ENCODE measurements at regions not wholly inside any gene's neighbourhood (a gene's known extent, or its start where the extent isn't known, plus 50 kb on each side); places are given as distances from the start of the nearest gene placed in this dataset.

- H3K27ac Mint-ChIP-seq (ENCODE audit: unreplicated experiment): no peak overlapping the region
- TF ChIP-seq, protein P1, sequence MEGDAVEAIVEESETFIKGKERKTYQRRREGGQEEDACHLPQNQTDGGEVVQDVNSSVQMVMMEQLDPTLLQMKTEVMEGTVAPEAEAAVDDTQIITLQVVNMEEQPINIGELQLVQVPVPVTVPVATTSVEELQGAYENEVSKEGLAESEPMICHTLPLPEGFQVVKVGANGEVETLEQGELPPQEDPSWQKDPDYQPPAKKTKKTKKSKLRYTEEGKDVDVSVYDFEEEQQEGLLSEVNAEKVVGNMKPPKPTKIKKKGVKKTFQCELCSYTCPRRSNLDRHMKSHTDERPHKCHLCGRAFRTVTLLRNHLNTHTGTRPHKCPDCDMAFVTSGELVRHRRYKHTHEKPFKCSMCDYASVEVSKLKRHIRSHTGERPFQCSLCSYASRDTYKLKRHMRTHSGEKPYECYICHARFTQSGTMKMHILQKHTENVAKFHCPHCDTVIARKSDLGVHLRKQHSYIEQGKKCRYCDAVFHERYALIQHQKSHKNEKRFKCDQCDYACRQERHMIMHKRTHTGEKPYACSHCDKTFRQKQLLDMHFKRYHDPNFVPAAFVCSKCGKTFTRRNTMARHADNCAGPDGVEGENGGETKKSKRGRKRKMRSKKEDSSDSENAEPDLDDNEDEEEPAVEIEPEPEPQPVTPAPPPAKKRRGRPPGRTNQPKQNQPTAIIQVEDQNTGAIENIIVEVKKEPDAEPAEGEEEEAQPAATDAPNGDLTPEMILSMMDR (conservative IDR thresholded peaks at IDR 0.05): no peak
Measured at GRCh38 chr2:18454692-18455235, 105.7 kb downstream of the RDH14 start.

DNA sequence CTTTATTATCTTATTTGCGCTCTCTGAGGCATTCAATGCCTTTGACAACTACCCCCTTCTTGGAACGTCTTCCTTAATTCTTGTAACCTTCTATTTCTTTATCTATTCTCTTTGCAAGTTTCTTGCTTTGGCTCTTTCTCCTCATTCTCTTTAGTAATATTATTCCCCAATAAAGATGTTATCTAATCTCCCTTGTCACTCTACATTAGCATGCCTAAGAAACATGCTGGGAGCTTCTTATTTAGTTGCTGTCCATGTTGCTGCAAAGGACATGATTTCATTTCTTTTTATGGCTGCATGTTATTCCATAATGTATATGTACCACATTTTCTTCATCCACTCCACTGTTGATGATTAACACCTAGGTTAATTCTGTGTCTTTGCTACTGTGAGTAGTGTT lies 113.7 kb downstream of the RDH14 start:
- H3K27me3 Mint-ChIP-seq (ENCODE audit: low read depth): peaks cover 13% of the 10 kb centered on the region
- no peak overlapping the region for H3K27ac Mint-ChIP-seq (ENCODE audit: unreplicated experiment)
- no peaks in the 10 kb centered on the region for H3K9me3 Mint-ChIP-seq
- H3K36me3 Mint-ChIP-seq (ENCODE audit: low read depth): no peaks in the 10 kb centered on the region
- DNase-seq (ENCODE audit: low read depth, low spot score): no peak
- H3K4me1 Mint-ChIP-seq: no peaks in the 10 kb centered on the region
- TF ChIP-seq, protein P1 (conservative IDR thresholded peaks at IDR 0.05): no peak
- H3K4me3 Mint-ChIP-seq: no peak overlapping the region

More at GRCh38 chr2:18454692-18455235, 105.7 kb downstream of the RDH14 start:
- no peak overlapping the region for H3K4me3 Mint-ChIP-seq
- peaks cover 9% of the 10 kb centered on the region for H3K27me3 Mint-ChIP-seq (ENCODE audit: low read depth)
- peaks cover 18% of the 10 kb centered on the region for H3K4me1 Mint-ChIP-seq
- no peaks in the 10 kb centered on the region for H3K36me3 Mint-ChIP-seq (ENCODE audit: low read depth)
- H3K9me3 Mint-ChIP-seq: peaks cover 1% of the 10 kb centered on the region
- no peak for DNase-seq (ENCODE audit: low read depth, low spot score)

DNA sequence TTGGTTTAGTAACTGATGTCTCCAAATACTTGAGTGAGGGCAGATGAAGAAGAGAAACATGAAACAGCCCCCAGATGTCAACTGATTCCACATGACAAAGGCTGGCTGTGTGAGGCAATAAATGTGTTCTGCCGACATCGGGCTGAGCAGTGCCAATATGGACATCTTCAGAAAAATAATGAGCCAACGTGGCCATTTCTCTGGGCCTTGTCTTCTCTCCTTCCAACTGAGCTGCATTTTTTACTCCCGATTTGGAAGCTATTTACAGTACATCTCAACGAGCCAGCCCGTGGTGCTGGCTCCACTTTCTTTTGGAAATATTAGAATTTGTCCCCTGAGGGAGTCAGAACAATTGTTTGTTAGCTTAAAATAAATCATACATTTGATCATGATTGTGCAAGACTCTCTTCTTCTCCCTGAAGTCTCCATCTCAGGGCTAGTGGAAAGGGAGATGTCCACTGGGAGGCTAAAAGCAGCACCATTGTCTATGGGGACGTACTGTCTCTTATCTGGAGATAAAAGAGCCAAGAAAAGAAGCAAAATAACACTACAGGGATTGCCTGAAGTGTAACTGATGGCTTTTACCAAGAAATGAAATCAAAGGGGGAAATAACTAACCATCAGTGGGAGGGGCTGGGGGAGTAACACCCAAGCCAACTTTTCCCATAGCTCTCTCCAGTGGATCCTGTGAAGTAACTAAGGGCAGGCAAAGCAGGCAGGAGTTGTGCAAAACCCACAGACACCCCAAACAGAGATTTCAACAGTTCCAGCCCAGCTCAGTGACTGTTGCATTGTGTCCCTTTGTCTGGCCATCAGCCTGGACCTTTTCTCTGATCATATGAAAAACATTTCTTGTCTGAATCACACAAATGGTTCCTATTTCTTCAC lies 114.8 kb downstream of the RDH14 start:
- Mint-ChIP-seq H3K9me3 (no peaks in the 10 kb centered on the region), H3K4me3 (no peak overlapping the region), H3K27me3 (ENCODE audit: low read depth) (peaks cover 14% of the 10 kb centered on the region), H3K4me1 (no peaks in the 10 kb centered on the region), H3K36me3 (ENCODE audit: low read depth) (no peaks in the 10 kb centered on the region), H3K27ac (ENCODE audit: unreplicated experiment) (no peak overlapping the region)
- TF ChIP-seq, protein P1 (conservative IDR thresholded peaks at IDR 0.05): no peak
- no peak for DNase-seq (ENCODE audit: low read depth, low spot score)

- TF ChIP-seq, protein P1 (conservative IDR thresholded peaks at IDR 0.05): no peak
- H3K4me3 Mint-ChIP-seq: no peak overlapping the region
- H3K36me3 Mint-ChIP-seq (ENCODE audit: low read depth): no peaks in the 10 kb centered on the region
- DNase-seq (ENCODE audit: low read depth, low spot score): no peak
- H3K27ac Mint-ChIP-seq (ENCODE audit: unreplicated experiment): no peak overlapping the region
- H3K27me3 Mint-ChIP-seq (ENCODE audit: low read depth): peaks cover 14% of the 10 kb centered on the region
- H3K4me1 Mint-ChIP-seq: no peaks in the 10 kb centered on the region
- no peaks in the 10 kb centered on the region for H3K9me3 Mint-ChIP-seq
Measured at GRCh38 chr2:18444806-18445205, 115.6 kb downstream of the RDH14 start.

GRCh38 chr2:18441583-18441982 lies 118.9 kb downstream of the RDH14 start:
- no peaks in the 10 kb centered on the region for H3K4me1 Mint-ChIP-seq
- H3K36me3 Mint-ChIP-seq (ENCODE audit: low read depth): no peaks in the 10 kb centered on the region
- no peaks in the 10 kb centered on the region for H3K9me3 Mint-ChIP-seq
- DNase-seq (ENCODE audit: low read depth, low spot score): no peak
- TF ChIP-seq, protein P1 (conservative IDR thresholded peaks at IDR 0.05): no peak
- H3K27me3 Mint-ChIP-seq (ENCODE audit: low read depth): peaks cover 14% of the 10 kb centered on the region
- H3K27ac Mint-ChIP-seq (ENCODE audit: unreplicated experiment): no peak overlapping the region
- no peak overlapping the region for H3K4me3 Mint-ChIP-seq

All from neural crest cell (in vitro differentiated cells).